ENCODE measurements at regions not wholly inside any gene's neighbourhood (a gene's known extent, or its start where the extent isn't known, plus 50 kb on each side); places are given as distances from the start of the nearest gene placed in this dataset.

GRCh38 chr20:39853636-39854035, 835.4 kb downstream of the MAFB start:
- no peak for TF ChIP-seq CTCF (conservative IDR thresholded peaks at IDR 0.05 in 1 of 2, IDR thresholded peaks at IDR 0.05 in 1 of 2; ENCODE audit: extremely low read depth in 1 of 2, insufficient read depth in 1 of 2, low read depth in 1 of 2, low read length in 2 of 2)
- TF ChIP-seq EZH2 (IDR thresholded peaks at IDR 0.05; ENCODE audit: borderline replicate concordance, low read length) = no peak
